Kidney tubule cell (primary cell): ENCODE measurements at regions not wholly inside any gene's neighbourhood (a gene's known extent, or its start where the extent isn't known, plus 50 kb on each side); places are given as distances from the start of the nearest gene placed in this dataset.
"Not testable (repeated sequence)": the region's sequence is repeated elsewhere in the genome, so short reads cannot be mapped to it uniquely, and the experiment has no call there.

Experiments used
- DNase-seq: peaks from one replicate; pipeline ENCODE4 v3.0.0-alpha.2; 2018; ENCODE audit warnings: low spot score

DNA sequence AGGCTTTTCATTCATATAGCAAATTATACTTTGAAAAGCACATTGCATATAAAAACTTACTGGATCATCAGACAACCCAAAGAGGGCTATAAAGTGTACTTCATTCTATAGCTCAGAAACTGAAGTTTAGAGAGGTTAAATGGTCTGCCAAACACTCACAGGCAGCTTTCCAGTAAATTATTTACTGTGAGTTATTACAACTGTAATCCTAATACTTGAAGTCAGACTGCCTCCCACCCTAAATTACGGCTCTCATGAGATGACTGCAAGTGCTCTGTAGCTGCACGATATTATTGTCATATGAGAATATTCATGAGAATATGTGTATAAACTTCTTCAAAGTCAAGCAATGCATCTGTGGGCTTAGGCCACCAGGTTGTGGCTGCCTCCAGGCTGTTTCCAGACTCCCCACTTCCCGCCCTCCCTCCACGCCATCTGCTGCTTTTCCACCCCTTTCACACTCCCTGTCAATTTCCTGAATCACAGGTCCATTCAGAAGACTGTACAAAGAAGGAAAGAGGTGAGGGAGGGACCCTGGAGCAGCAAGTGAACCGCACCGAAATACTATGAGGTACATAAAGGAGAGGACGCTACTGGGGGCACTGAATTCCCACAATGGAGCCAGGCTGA, 111.1 kb upstream of the SPOPL start:
- no peak for DNase-seq

DNA sequence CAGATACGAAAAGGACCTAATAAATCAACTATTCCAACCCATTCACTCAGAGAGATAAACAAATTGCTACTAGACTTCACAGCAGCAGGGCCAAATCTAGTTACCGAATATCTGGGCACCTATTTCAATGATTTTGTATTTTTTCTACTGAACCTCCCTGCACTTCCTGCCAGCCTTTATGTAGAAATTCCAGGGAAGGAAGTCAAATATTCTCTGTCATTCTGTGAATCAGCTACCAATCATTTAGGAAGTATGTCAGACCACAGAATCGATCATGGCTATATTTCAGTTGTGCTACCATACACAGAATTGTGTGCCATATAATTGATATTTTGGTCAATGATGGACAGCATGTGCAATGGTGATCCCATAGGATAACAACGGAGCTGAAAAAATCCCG, 109.6 kb upstream of the SPOPL start:
- DNase-seq, result peak; percentile 70

GRCh38 chr2:138395565-138396306, 105.8 kb upstream of the SPOPL start:
- peak; percentile 85 for DNase-seq

- no peak for DNase-seq
These were observed 104.7 kb upstream of the SPOPL start for GRCh38 chr2:138396843-138397242.

DNA sequence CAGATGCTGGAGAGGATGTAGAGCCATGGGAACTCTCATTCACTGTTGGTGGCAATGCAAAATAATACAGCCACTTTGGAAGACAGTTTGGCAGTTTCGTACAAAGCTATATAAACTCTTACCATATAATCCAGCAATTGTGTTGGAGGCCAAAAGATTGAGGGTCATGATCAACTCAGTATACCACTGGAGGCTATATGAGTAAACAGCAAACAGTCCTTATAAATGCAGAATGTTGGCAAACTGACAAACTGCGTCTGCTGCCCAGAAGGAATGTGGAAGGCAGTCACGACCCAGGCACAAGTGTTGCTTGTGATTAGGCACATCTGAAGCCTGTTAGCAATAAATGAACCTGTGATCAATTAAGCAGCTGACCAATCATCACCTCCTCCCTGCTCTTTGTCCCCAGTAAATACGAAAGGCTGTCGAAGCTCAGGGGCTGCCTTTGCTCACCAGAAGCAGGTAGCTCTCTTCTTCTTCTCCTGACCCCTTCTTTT, 98.1 kb upstream of the SPOPL start:
- no peak for DNase-seq

DNA sequence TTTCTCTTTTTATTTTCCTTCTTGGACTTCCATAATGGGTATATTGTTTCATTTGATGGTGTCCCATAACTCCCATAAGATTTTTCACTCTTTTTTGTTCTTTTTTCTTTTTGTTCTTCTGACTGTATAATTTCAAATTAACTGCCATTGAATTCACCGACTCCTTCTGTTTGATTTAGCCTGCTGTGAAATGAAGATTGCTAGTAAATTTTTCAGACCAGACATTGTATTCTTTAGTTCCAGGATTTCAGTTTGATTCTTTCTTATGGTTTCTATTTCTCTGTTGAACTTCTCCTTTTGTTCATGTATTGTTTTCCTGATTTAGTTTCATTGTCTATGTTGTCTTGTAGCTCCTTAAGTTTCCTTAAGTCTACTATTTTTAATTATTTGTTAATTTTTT, 87.6 kb upstream of the SPOPL start:
- DNase-seq, result no peak

GRCh38 chr2:138415985-138416384, 85.6 kb upstream of the SPOPL start:
- DNase-seq, result peak; percentile 30

GRCh38 chr2:138418453-138418852, 83.1 kb upstream of the SPOPL start:
- no peak for DNase-seq

GRCh38 chr2:138421315-138421970, 80.1 kb upstream of the SPOPL start:
- peak; percentile 90 for DNase-seq

- DNase-seq, result peak; percentile 93
These were observed 79.6 kb upstream of the SPOPL start for GRCh38 chr2:138421971-138422335.

- DNase-seq, result no peak
These were observed 78.4 kb upstream of the SPOPL start for GRCh38 chr2:138423198-138423597.

DNA sequence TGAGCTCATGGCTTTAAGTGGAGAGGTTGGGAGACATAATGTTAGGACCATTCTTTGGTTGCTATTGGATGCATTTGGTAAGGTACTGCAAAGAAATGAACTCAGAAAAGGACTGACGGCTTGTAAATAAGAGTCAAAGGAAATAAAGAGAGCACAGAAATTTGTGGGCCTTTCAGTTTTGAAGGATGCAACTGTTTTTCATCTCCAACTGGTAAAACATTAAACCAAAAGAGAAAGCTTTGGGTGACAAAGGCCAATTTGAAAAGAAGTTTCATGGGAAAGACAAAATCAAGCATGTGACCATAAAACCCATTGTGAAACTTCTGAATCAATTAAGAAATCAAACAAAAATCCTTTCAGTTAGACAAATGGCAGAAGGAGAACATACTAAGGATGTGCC, 77.8 kb upstream of the SPOPL start:
- DNase-seq, result no peak

- no peak for DNase-seq
These were observed 77.0 kb upstream of the SPOPL start for GRCh38 chr2:138424436-138425140.

DNA sequence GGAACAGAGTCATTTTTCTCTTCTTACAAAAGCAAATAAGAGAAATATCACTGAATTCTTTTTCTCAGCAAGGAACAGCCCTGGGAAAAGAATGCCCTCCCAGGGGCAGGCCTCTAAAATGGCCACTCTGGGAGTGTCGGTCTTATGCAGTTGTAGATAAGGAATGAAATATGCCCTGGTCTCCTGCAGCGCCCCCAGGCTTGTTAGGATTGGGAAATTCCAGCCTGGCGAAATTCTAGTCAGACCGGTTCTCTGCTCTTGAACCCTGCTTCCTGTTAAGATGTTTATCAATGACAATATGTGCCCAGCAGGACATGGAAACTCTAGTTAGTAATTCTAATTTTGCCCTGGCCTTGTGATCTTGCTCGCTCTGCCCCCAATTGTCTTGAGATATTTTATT, 75.5 kb upstream of the SPOPL start:
- not testable (repeated sequence) for DNase-seq

GRCh38 chr2:138428710-138429440, 72.7 kb upstream of the SPOPL start:
- DNase-seq, result no peak

GRCh38 chr2:138430181-138430580, 71.4 kb upstream of the SPOPL start:
- no peak for DNase-seq

DNA sequence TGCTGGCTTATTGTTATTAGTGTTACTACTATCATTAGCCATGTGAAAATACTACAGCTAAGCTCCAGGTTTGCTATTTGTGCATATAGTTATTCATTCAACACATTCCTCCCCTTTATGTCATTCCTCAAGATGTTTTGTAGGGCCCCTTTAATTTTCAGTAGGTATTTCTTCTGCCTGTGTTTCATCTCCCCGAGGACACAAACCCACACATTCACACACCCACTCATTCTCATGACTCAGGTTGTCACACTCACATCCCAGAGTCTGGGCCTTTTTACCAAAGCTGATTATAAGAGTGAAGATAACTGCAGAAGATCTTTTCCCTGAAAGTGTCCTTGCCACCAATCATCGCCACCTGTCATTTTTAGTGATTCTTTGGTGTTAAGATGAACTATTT, 68.6 kb upstream of the SPOPL start:
- peak; percentile 72 for DNase-seq

- DNase-seq, result no peak
These were observed 67.3 kb upstream of the SPOPL start for GRCh38 chr2:138433995-138434951.

DNA sequence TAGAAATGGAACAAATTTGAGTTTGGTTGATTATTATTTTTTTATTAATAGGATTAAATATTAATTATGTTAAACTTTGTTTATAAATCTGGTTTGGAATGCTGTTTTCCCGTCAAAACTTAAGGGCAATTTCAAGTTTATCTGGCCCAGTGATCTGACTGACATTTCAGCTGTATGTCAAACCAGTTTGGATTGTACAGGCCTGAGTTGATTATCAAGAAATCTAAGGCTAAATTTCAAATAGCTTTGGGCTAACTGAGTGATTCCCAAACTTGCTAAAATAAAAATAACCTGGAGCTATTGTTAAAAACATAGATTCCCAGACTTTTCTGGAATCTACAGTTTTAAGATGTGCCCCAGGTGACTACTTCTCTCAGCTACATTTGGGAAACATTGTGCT, 65.9 kb upstream of the SPOPL start:
- no peak for DNase-seq

DNA sequence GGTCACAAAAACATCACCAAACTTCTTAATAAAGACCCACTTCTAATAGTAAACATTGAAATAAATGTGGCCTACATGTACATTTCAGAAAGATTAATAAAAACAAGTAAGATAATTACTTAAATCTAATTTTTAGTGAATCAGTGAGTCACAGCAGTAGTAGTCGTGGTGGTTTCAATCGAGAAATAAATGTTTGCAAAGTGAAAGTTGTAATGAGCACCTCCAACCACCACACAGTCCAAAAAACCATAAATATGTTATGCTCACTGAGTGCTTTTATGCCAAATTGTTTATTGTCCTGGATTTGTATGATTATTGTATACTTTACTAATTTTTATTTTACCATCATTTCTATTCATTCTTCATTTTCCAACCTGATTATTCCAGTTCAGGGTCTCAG, 61.8 kb upstream of the SPOPL start:
- no peak for DNase-seq

GRCh38 chr2:138440759-138441158, 60.8 kb upstream of the SPOPL start:
- no peak for DNase-seq
